GM12891 (cell line): ENCODE measurements at regions not wholly inside any gene's neighbourhood (a gene's known extent, or its start where the extent isn't known, plus 50 kb on each side); places are given as distances from the start of the nearest gene placed in this dataset.

ENCODE experiments used
- PAX5 ChIP-seq: IDR thresholded peaks from 2 replicates; pipeline ENCODE4 v1.6.1; 2011; ENCODE audit warnings: low read length, moderate library complexity, mild to moderate bottlenecking; ENCODE audit not compliant: insufficient read depth, severe bottlenecking
- POLR2A ChIP-seq: IDR thresholded peaks from 2 replicates; pipeline ENCODE4 v1.6.1; 2011; ENCODE audit warnings: low read depth, low read length, control low read depth
- POLR2AphosphoS5 ChIP-seq: IDR thresholded peaks from 2 replicates; pipeline ENCODE4 v1.6.1; 2011; ENCODE audit warnings: low read depth, low read length, control low read depth
- POU2F2 ChIP-seq: IDR thresholded peaks from 2 replicates; pipeline ENCODE4 v1.6.1; 2011; ENCODE audit warnings: low read depth, mild to moderate bottlenecking, control low read depth, low read length, moderate library complexity
- SPI1 ChIP-seq: IDR thresholded peaks from 2 replicates; pipeline ENCODE4 v1.6.1; 2011; ENCODE audit warnings: low read depth, low read length, control low read depth
- TAF1 ChIP-seq: IDR thresholded peaks from 2 replicates; pipeline ENCODE4 v1.6.1; 2011; ENCODE audit warnings: low read depth, low read length, control low read depth

GRCh38 chr3:78337801-78338211 lies 1297.9 kb downstream of the ROBO2 start:
- TF ChIP-seq POLR2A (no peak), POLR2AphosphoS5 (no peak), TAF1 (no peak), SPI1 (no peak), PAX5 (no peak), POU2F2 (no peak)
